Osteocyte (in vitro differentiated cells): ENCODE measurements at regions not wholly inside any gene's neighbourhood (a gene's known extent, or its start where the extent isn't known, plus 50 kb on each side); places are given as distances from the start of the nearest gene placed in this dataset.

Source experiments
- DNase-seq: peaks from one replicate; pipeline ENCODE4 v3.0.0; 2021; ENCODE audit warnings: mixed read lengths; ENCODE audit not compliant: unreplicated experiment; ENCODE audit errors: extremely low spot score
- H3K27ac Mint-ChIP-seq: one replicate; pipeline ENCODE4 v1.8.0; 2021; ENCODE audit warnings: mild to moderate bottlenecking, mixed read lengths; ENCODE audit not compliant: unreplicated experiment
- H3K27me3 Mint-ChIP-seq: one replicate; pipeline ENCODE4 v1.8.0; 2021; ENCODE audit warnings: mixed read lengths; ENCODE audit not compliant: unreplicated experiment
- H3K36me3 Mint-ChIP-seq: one replicate; pipeline ENCODE4 v1.8.0; 2021; ENCODE audit warnings: mixed read lengths; ENCODE audit not compliant: unreplicated experiment
- H3K4me1 Mint-ChIP-seq: one replicate; pipeline ENCODE4 v1.8.0; 2021; ENCODE audit warnings: mixed read lengths; ENCODE audit not compliant: unreplicated experiment
- H3K4me3 Mint-ChIP-seq: one replicate; pipeline ENCODE4 v1.8.0; 2021; ENCODE audit warnings: mild to moderate bottlenecking, moderate library complexity, mixed read lengths; ENCODE audit not compliant: unreplicated experiment
- H3K9me3 Mint-ChIP-seq: one replicate; pipeline ENCODE4 v1.8.0; 2021; ENCODE audit warnings: mixed read lengths; ENCODE audit not compliant: unreplicated experiment
- TF ChIP-seq, protein P1 (sequence below): fragments of 200-600 bp; sonication (generic); IDR thresholded peaks from 2 replicates; pipeline ENCODE4 v1.5.0; 2021; ENCODE audit warnings: antibody characterized with exemption, mild to moderate bottlenecking, moderate library complexity

- H3K27ac Mint-ChIP-seq = no peak overlapping the region
- no peak overlapping the region for H3K4me3 Mint-ChIP-seq
- TF ChIP-seq, protein P1, sequence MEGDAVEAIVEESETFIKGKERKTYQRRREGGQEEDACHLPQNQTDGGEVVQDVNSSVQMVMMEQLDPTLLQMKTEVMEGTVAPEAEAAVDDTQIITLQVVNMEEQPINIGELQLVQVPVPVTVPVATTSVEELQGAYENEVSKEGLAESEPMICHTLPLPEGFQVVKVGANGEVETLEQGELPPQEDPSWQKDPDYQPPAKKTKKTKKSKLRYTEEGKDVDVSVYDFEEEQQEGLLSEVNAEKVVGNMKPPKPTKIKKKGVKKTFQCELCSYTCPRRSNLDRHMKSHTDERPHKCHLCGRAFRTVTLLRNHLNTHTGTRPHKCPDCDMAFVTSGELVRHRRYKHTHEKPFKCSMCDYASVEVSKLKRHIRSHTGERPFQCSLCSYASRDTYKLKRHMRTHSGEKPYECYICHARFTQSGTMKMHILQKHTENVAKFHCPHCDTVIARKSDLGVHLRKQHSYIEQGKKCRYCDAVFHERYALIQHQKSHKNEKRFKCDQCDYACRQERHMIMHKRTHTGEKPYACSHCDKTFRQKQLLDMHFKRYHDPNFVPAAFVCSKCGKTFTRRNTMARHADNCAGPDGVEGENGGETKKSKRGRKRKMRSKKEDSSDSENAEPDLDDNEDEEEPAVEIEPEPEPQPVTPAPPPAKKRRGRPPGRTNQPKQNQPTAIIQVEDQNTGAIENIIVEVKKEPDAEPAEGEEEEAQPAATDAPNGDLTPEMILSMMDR = no peak
- peaks cover 8% of the 10 kb centered on the region for H3K9me3 Mint-ChIP-seq
- DNase-seq = no peak
- no peaks in the 10 kb centered on the region for H3K36me3 Mint-ChIP-seq
- H3K4me1 Mint-ChIP-seq = no peaks in the 10 kb centered on the region
- no peaks in the 10 kb centered on the region for H3K27me3 Mint-ChIP-seq
Observed at GRCh38 chr12:105906561-105906960, 232.2 kb downstream of the NUAK1 start.

- TF ChIP-seq, protein P1 = no peak
- DNase-seq = no peak
- Mint-ChIP-seq H3K27me3 (no peaks in the 10 kb centered on the region), H3K9me3 (peaks cover 8% of the 10 kb centered on the region), H3K27ac (no peak overlapping the region), H3K4me3 (no peak overlapping the region), H3K36me3 (no peaks in the 10 kb centered on the region), H3K4me1 (no peaks in the 10 kb centered on the region)
Observed at GRCh38 chr12:105907982-105908381, 230.8 kb downstream of the NUAK1 start.

GRCh38 chr12:105910030-105910429, 228.7 kb downstream of the NUAK1 start:
- no peak for DNase-seq
- TF ChIP-seq, protein P1 = no peak
- no peaks in the 10 kb centered on the region for H3K4me1 Mint-ChIP-seq

GRCh38 chr12:105911966-105912365, 226.8 kb downstream of the NUAK1 start:
- no peak for DNase-seq
- TF ChIP-seq, protein P1 = no peak
- Mint-ChIP-seq H3K9me3 (no peaks in the 10 kb centered on the region), H3K4me1 (peaks cover 2% of the 10 kb centered on the region), H3K27me3 (no peaks in the 10 kb centered on the region), H3K36me3 (no peaks in the 10 kb centered on the region), H3K4me3 (no peak overlapping the region), H3K27ac (no peak overlapping the region)

More at GRCh38 chr12:105910030-105910429, 228.7 kb downstream of the NUAK1 start:
- H3K4me3 Mint-ChIP-seq = no peak overlapping the region
- H3K27ac Mint-ChIP-seq = no peak overlapping the region
- no peaks in the 10 kb centered on the region for H3K27me3 Mint-ChIP-seq
- no peaks in the 10 kb centered on the region for H3K9me3 Mint-ChIP-seq
- no peaks in the 10 kb centered on the region for H3K36me3 Mint-ChIP-seq

DNA sequence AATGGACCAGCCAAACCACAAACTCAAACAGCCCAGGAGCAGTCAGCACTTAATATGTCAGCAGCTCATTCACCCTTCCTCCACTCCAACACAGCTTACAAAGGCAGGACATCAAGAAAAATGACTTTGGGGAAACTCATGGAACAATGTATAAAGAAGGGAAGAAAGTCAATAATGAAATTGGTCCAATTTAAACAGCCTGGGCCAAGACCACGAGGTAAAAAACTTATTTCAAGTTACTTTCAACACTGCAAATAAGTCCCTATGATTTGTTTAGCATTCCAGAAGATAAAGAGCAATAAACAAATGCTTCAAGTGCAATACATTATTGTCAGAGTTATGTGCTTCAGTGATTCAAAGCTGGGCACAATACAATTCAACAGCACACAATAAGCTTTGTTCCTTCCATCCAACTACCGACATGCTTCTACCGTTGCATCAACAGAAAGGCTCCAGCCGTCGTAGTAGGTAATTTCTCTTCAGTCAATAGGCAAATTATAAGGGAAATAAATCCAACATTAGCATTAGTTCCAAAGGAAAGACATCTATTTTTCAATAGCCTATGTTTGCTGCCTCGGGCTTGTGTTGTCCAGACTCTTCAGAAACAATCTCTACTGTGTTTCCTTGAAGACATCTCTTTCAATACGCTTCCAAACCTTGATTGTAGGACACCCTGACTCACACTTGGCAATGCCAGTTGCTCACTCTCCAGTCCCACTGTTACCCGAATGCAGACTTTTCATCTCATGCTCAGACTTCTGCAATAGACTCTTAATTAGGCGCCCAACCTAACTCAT, 225.7 kb downstream of the NUAK1 start:
- H3K9me3 Mint-ChIP-seq = no peaks in the 10 kb centered on the region
- H3K27me3 Mint-ChIP-seq = no peaks in the 10 kb centered on the region
- no peak overlapping the region for H3K4me3 Mint-ChIP-seq
- H3K4me1 Mint-ChIP-seq = peaks cover 2% of the 10 kb centered on the region
- DNase-seq = no peak
- no peak overlapping the region for H3K27ac Mint-ChIP-seq
- TF ChIP-seq, protein P1 = no peak
- no peaks in the 10 kb centered on the region for H3K36me3 Mint-ChIP-seq
